HAP-1 (cell line): ENCODE measurements at regions not wholly inside any gene's neighbourhood (a gene's known extent, or its start where the extent isn't known, plus 50 kb on each side); places are given as distances from the start of the nearest gene placed in this dataset.

Experiments
- DNase-seq, 2 experiments: peaks; one replicate each; pipeline ENCODE4 v3.0.0-alpha.2; 2016 to 2020; ENCODE audit warnings: low spot score in 2 of 2
- H3K27me3 ChIP-seq: fragments of 250-450 bp; sonication (Bioruptor Pico); 2 replicates; pipeline ENCODE4 v1.5.1; 2020; ENCODE audit warnings: low read depth, mild to moderate bottlenecking, moderate library complexity
- H3K36me3 ChIP-seq: fragments of 250-450 bp; sonication (Bioruptor Pico); replicated peaks from 2 replicates; pipeline ENCODE4 v1.5.1; 2020; ENCODE audit warnings: mild to moderate bottlenecking
- H3K4me1 ChIP-seq: fragments of 250-450 bp; sonication (Bioruptor Pico); 2 replicates; pipeline ENCODE4 v1.5.1; 2020; ENCODE audit warnings: mild to moderate bottlenecking
- H3K4me3 ChIP-seq: fragments of 250-450 bp; sonication (Bioruptor Pico); 2 replicates; pipeline ENCODE4 v1.5.1; 2020; ENCODE audit warnings: mild to moderate bottlenecking, moderate library complexity
- H3K9me3 ChIP-seq: fragments of 250-450 bp; sonication (Bioruptor Pico); 2 replicates; pipeline ENCODE4 v1.5.1; 2020; ENCODE audit warnings: mild to moderate bottlenecking, moderate library complexity
- in situ Hi-C: fragments of 300-500 bp; cut with MboI; formaldehyde crosslinking; loops from 3 replicates; pipeline ENCODE4 v1.14.3; 2020; ENCODE audit warnings: low sequenced_read_pairs, inconsistent platforms, mixed read lengths

DNA sequence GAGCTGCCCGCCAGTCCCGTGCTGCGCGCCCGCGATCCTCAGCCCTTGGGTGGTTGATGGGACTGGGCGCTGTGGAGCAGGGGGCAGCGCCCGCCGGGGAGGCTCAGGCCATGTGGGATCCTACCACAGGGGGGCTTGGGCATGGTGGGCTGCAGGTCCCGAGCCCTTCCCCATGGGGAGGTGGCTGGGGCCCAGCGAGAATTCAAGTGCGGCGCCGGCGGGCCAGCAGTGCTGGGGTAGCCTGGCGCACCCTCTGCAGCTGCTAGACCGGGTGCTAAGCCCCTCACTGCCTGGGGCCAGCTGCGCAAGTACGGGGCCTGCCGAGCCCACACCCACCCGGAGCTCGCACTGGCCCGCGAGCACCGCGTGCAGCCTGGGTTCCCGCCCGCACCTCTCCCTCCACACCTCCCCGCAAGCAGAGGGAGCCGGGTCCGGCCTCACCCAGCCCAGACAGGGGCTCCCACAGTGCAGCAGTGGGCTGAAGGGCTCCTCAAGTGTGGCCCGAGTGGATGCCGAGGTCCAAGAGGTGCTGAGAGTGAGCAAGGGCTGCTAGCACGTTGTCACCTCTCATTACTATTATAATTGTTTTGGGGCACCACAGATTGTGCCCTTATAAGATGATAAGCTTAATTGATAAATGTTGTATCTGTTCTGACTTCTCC is 333.2 kb downstream of the CASP12 start:
- H3K9me3 ChIP-seq, result no peaks in the 10 kb centered on the region
- in situ Hi-C loops, result no loop called here

GRCh38 chr11:104556606-104557301 is 341.5 kb downstream of the CASP12 start:
- no peak for DNase-seq

More for the DNA sequence above, 333.2 kb downstream of the CASP12 start:
- H3K36me3 ChIP-seq, result no peaks in the 10 kb centered on the region
- no peak for DNase-seq
- H3K4me1 ChIP-seq, result no peaks in the 10 kb centered on the region
- no peaks in the 10 kb centered on the region for H3K27me3 ChIP-seq
- H3K4me3 ChIP-seq, result no peak overlapping the region

DNA sequence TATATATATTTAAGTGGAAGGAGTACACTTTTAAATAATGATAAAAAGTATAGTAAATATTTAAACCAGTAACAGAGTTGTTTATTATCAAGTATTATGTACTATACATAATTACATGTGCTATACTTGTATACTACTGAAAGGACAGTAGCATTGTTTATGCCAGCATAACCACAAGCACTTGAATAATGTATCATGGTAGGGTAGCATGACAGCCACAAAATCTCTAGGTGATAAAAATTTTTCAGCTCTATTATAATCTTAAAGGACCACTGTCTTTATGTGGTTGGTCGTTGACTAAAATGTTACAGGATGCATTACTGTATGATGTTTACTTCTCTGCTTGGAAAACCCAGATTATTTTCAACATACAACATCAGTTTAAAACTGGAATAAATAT is 349.2 kb downstream of the CASP12 start:
- H3K4me3 ChIP-seq, result no peak overlapping the region
- in situ Hi-C loops, result no loop called here

More at GRCh38 chr11:104556606-104557301, 341.5 kb downstream of the CASP12 start:
- H3K27me3 ChIP-seq, result no peaks in the 10 kb centered on the region
- H3K4me1 ChIP-seq, result no peaks in the 10 kb centered on the region
- in situ Hi-C loops, result no loop called here
- no peaks in the 10 kb centered on the region for H3K9me3 ChIP-seq
- no peak overlapping the region for H3K4me3 ChIP-seq
- H3K36me3 ChIP-seq, result no peaks in the 10 kb centered on the region

GRCh38 chr11:104547996-104548661 is 350.1 kb downstream of the CASP12 start:
- no peaks in the 10 kb centered on the region for H3K27me3 ChIP-seq
- in situ Hi-C loops, result no loop called here
- DNase-seq, result no peak
- H3K36me3 ChIP-seq, result no peaks in the 10 kb centered on the region
- no peaks in the 10 kb centered on the region for H3K9me3 ChIP-seq
- no peak overlapping the region for H3K4me3 ChIP-seq
- no peaks in the 10 kb centered on the region for H3K4me1 ChIP-seq

More for the DNA sequence above, 349.2 kb downstream of the CASP12 start:
- H3K27me3 ChIP-seq, result no peaks in the 10 kb centered on the region
- DNase-seq, result no peak
- no peaks in the 10 kb centered on the region for H3K9me3 ChIP-seq
- no peaks in the 10 kb centered on the region for H3K36me3 ChIP-seq
- no peaks in the 10 kb centered on the region for H3K4me1 ChIP-seq

- no peak overlapping the region for H3K4me3 ChIP-seq
- H3K27me3 ChIP-seq, result no peaks in the 10 kb centered on the region
- no peaks in the 10 kb centered on the region for H3K36me3 ChIP-seq
- H3K4me1 ChIP-seq, result no peaks in the 10 kb centered on the region; the same call in 1 of the 2 replicates
- no peaks in the 10 kb centered on the region for H3K9me3 ChIP-seq
- in situ Hi-C loops, result no loop called here
- no peak for DNase-seq
These were observed 351.8 kb downstream of the CASP12 start for GRCh38 chr11:104546501-104546900.

DNA sequence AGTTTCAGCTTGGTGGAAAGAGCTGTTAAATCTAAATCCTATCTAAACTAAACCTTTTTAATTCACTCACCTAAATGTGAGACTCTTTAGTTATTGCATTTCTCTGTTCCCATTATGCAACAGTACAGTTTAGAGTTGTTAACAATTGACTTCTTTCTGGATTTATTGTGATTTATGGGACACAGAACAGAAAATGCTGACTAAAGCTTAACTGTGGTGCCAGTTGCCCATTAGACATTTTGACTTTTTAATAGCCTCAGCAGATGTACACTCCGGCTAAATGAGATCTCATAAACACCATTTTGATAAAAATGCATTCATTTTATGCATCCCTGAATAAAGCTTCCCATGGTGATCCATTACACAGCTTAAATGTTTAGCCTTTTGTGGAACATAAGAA is 356.6 kb downstream of the CASP12 start:
- Histone ChIP-seq H3K4me3 (no peak overlapping the region), H3K27me3 (no peaks in the 10 kb centered on the region), H3K9me3 (no peaks in the 10 kb centered on the region), H3K4me1 (peaks cover 2% of the 10 kb centered on the region; the same call in 1 of the 2 replicates), H3K36me3 (no peaks in the 10 kb centered on the region)
- in situ Hi-C loops, result no loop called here
- DNase-seq, result no peak

GRCh38 chr11:104538313-104538712 is 359.9 kb downstream of the CASP12 start:
- DNase-seq, result no peak
- Histone ChIP-seq H3K4me3 (no peak overlapping the region), H3K9me3 (no peaks in the 10 kb centered on the region), H3K4me1 (peaks cover 14% of the 10 kb centered on the region), H3K27me3 (no peaks in the 10 kb centered on the region), H3K36me3 (no peaks in the 10 kb centered on the region)
- in situ Hi-C loops, result no loop called here

GRCh38 chr11:104534278-104534677 is 364.0 kb downstream of the CASP12 start:
- H3K4me3 ChIP-seq, result no peak overlapping the region
- in situ Hi-C loops, result no loop called here
- DNase-seq, result peak; percentile 19 to 74
- peaks cover 14% of the 10 kb centered on the region for H3K4me1 ChIP-seq
- H3K36me3 ChIP-seq, result no peaks in the 10 kb centered on the region
- no peaks in the 10 kb centered on the region for H3K27me3 ChIP-seq
- H3K9me3 ChIP-seq, result no peaks in the 10 kb centered on the region

DNA sequence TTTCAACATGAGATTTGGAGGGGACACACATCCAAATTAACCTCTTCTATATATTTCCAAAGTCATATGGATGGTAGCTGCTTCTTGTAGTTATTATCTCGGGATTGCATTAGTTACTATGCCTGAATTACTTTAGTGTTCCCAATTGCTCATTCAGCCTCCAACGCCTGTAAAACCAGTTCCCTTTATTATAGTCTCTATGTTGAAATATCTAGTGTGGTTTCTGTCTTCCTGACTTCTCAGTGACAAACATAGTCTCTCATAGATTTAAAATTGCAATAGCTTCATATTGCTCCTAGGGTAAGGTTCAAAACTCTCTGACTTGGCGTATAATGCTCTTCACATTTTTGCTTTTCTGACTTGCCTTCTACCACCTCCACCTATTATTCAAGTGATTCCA is 366.4 kb downstream of the CASP12 start:
- H3K9me3 ChIP-seq, result no peaks in the 10 kb centered on the region
- H3K27me3 ChIP-seq, result no peaks in the 10 kb centered on the region
- no peak for DNase-seq
- no peaks in the 10 kb centered on the region for H3K36me3 ChIP-seq
- in situ Hi-C loops, result no loop called here
- peaks cover 14% of the 10 kb centered on the region for H3K4me1 ChIP-seq
- H3K4me3 ChIP-seq, result no peak overlapping the region

GRCh38 chr11:104531075-104531474 is 367.1 kb upstream of the PDGFD start:
- H3K4me3 ChIP-seq, result no peak overlapping the region
- peak in 1 of 2 experiments; percentile 13 for DNase-seq
- no peaks in the 10 kb centered on the region for H3K36me3 ChIP-seq
- H3K9me3 ChIP-seq, result no peaks in the 10 kb centered on the region
- H3K4me1 ChIP-seq, result peaks cover 12% of the 10 kb centered on the region
- no peaks in the 10 kb centered on the region for H3K27me3 ChIP-seq
- in situ Hi-C loops, result no loop called here

- Histone ChIP-seq H3K36me3 (no peaks in the 10 kb centered on the region), H3K9me3 (no peaks in the 10 kb centered on the region), H3K4me3 (no peak overlapping the region), H3K4me1 (peaks cover 7% of the 10 kb centered on the region), H3K27me3 (no peaks in the 10 kb centered on the region)
- in situ Hi-C loops, result no loop called here
- no peak for DNase-seq
These were observed 366.0 kb upstream of the PDGFD start for GRCh38 chr11:104529906-104530305.

DNA sequence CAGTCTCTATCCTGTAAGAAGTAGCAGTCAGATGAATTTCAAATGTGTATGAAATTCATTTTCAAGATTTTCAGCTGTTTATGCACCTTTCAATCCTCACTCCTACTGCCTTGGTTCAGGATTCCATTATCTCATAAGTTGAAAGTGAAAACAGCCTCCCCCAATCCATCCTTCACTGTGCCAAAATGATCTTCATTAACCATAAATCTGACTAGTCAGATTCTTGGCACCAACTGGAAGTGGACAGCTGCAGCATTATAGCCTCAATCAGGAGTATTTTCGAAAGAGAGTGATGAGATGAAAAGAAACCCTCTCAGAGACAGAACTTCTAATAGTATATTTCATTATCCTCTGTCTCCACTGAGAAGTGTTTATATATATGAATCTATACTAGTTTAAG is 365.3 kb upstream of the PDGFD start:
- DNase-seq, result no peak
- Histone ChIP-seq H3K4me3 (no peak overlapping the region), H3K9me3 (no peaks in the 10 kb centered on the region), H3K36me3 (no peaks in the 10 kb centered on the region), H3K4me1 (peaks cover 3% of the 10 kb centered on the region), H3K27me3 (no peaks in the 10 kb centered on the region)
- in situ Hi-C loops, result no loop called here

DNA sequence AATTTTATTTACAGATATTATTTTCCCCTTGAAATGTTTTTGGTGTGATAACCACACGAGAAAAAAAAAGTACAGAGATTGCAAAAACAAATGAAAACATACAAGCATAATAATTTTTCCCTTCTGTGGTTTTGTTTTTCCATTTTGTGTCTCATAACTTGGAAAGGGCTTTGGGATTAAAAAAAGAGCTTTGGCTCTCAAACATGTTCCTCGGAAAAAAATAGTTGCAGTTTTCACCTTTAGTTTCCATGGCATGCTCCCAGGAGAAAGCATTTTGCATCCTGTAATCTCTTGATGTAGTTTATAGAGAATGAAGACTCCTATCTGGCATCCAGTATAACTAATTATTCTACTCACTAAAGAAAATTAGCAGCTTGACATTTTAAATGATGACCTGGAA is 362.1 kb upstream of the PDGFD start:
- Histone ChIP-seq H3K9me3 (no peaks in the 10 kb centered on the region), H3K36me3 (no peaks in the 10 kb centered on the region), H3K27me3 (no peaks in the 10 kb centered on the region), H3K4me3 (no peak overlapping the region), H3K4me1 (no peaks in the 10 kb centered on the region)
- in situ Hi-C loops, result no loop called here
- no peak for DNase-seq

- H3K36me3 ChIP-seq, result no peaks in the 10 kb centered on the region
- no peak overlapping the region for H3K4me3 ChIP-seq
- no peak for DNase-seq
- in situ Hi-C loops, result no loop called here
- no peaks in the 10 kb centered on the region for H3K27me3 ChIP-seq
- no peaks in the 10 kb centered on the region for H3K9me3 ChIP-seq
- no peaks in the 10 kb centered on the region for H3K4me1 ChIP-seq
These were observed 361.5 kb upstream of the PDGFD start for GRCh38 chr11:104525416-104525815.
